PC-9 (cell line): ENCODE measurements at regions not wholly inside any gene's neighbourhood (a gene's known extent, or its start where the extent isn't known, plus 50 kb on each side); places are given as distances from the start of the nearest gene placed in this dataset.

ENCODE experiments used
- EZH2 ChIP-seq: fragments of 200-600 bp; sonication (generic); IDR thresholded peaks from 2 replicates; pipeline ENCODE4 v1.8.0; 2017; ENCODE audit warnings: antibody characterized with exemption, low read depth
- TF ChIP-seq, protein P1 (sequence below): fragments of 200-600 bp; sonication (generic); conservative IDR thresholded peaks from 2 replicates; pipeline ENCODE4 v1.6.1; 2017; ENCODE audit warnings: mixed run types, antibody characterized with exemption, mild to moderate bottlenecking, moderate library complexity

DNA sequence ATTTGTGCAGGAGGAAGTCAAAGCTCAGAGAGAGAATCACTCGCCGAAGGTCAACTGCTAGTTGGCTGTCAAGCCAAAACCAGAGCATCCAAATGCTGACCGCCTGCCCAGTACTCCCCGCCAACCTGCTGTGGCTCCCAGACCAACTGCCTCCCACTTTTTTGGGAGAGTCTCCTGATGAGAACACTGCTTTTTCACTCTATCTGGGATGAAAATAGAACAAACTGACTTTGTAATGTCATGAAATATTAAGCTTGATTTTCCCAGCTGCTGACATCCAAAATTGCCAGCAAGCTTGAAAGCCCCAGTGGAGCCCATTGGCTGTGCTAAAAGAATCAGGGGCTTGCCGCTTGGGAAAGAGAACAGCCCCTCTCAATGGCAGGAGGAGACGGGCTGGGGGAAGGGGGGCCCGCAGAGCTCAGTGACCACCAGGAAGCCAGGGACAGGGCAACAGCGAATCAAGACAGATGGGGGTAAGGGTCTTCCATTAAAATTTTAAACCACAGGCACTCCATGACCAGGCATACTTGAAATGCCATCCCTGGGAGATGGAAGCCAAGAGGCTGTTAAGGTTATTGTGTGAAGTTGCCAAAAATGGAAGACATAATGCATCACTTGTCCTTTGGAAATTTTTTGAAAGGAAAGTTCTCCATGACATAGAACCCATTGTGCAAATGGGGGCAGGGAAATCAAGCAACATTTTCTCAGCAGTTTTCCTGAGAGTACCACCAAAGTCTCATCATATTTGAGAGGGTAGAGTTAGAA, 125.7 kb upstream of the CDH5 start:
- TF ChIP-seq, protein P1, sequence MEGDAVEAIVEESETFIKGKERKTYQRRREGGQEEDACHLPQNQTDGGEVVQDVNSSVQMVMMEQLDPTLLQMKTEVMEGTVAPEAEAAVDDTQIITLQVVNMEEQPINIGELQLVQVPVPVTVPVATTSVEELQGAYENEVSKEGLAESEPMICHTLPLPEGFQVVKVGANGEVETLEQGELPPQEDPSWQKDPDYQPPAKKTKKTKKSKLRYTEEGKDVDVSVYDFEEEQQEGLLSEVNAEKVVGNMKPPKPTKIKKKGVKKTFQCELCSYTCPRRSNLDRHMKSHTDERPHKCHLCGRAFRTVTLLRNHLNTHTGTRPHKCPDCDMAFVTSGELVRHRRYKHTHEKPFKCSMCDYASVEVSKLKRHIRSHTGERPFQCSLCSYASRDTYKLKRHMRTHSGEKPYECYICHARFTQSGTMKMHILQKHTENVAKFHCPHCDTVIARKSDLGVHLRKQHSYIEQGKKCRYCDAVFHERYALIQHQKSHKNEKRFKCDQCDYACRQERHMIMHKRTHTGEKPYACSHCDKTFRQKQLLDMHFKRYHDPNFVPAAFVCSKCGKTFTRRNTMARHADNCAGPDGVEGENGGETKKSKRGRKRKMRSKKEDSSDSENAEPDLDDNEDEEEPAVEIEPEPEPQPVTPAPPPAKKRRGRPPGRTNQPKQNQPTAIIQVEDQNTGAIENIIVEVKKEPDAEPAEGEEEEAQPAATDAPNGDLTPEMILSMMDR, result no peak
- TF ChIP-seq EZH2, result no peak
